ENCODE measurements at regions not wholly inside any gene's neighbourhood (a gene's known extent, or its start where the extent isn't known, plus 50 kb on each side); places are given as distances from the start of the nearest gene placed in this dataset.
"Not testable (repeated sequence)": the region's sequence is repeated elsewhere in the genome, so short reads cannot be mapped to it uniquely, and the experiment has no call there.

GRCh38 chr3:66838704-66839103 lies 159.4 kb upstream of the KBTBD8 start:
- no peak for DNase-seq (ENCODE audit: low read depth in 2 of 2, low spot score in 1 of 2)

GRCh38 chr3:66839508-66839907 lies 158.6 kb upstream of the KBTBD8 start:
- no peak for DNase-seq (ENCODE audit: low read depth in 2 of 2, low spot score in 1 of 2)

- DNase-seq (ENCODE audit: low read depth in 2 of 2, low spot score in 1 of 2) = not testable (repeated sequence)
Measured at GRCh38 chr3:66842761-66843464, 155.2 kb upstream of the KBTBD8 start.

- no peak for DNase-seq (ENCODE audit: low read depth in 2 of 2, low spot score in 1 of 2)
Measured at GRCh38 chr3:66851894-66852613, 146.1 kb upstream of the KBTBD8 start.

GRCh38 chr3:66854601-66855151 lies 143.4 kb upstream of the KBTBD8 start:
- DNase-seq (ENCODE audit: low read depth in 2 of 2, low spot score in 1 of 2) = no peak

- DNase-seq (ENCODE audit: low read depth in 2 of 2, low spot score in 1 of 2) = no peak
Measured at GRCh38 chr3:66856533-66856932, 141.6 kb upstream of the KBTBD8 start.

- DNase-seq (ENCODE audit: low read depth in 2 of 2, low spot score in 1 of 2) = no peak
Measured at GRCh38 chr3:66858656-66859381, 139.3 kb upstream of the KBTBD8 start.

GRCh38 chr3:66860771-66861170 lies 137.3 kb upstream of the KBTBD8 start:
- DNase-seq (ENCODE audit: low read depth in 2 of 2, low spot score in 1 of 2) = no peak

- no peak for DNase-seq (ENCODE audit: low read depth in 2 of 2, low spot score in 1 of 2)
Measured at GRCh38 chr3:66863205-66864111, 134.6 kb upstream of the KBTBD8 start.

- DNase-seq (ENCODE audit: low read depth in 2 of 2, low spot score in 1 of 2) = no peak
Measured at GRCh38 chr3:66884659-66885058, 113.4 kb upstream of the KBTBD8 start.

GRCh38 chr3:66885326-66886000 lies 112.6 kb upstream of the KBTBD8 start:
- DNase-seq (ENCODE audit: low read depth in 2 of 2, low spot score in 1 of 2) = no peak

- no peak for DNase-seq (ENCODE audit: low read depth in 2 of 2, low spot score in 1 of 2)
Measured at GRCh38 chr3:66889750-66890494, 108.2 kb upstream of the KBTBD8 start.

GRCh38 chr3:66898155-66898554 lies 100.0 kb upstream of the KBTBD8 start:
- DNase-seq (ENCODE audit: low read depth in 2 of 2, low spot score in 1 of 2) = no peak

- no peak for DNase-seq (ENCODE audit: low read depth in 2 of 2, low spot score in 1 of 2)
Measured at GRCh38 chr3:66904336-66904735, 93.8 kb upstream of the KBTBD8 start.

- DNase-seq (ENCODE audit: low read depth in 2 of 2, low spot score in 1 of 2) = no peak
Measured at GRCh38 chr3:66904831-66905493, 93.1 kb upstream of the KBTBD8 start.

GRCh38 chr3:66907136-66907535 lies 91.0 kb upstream of the KBTBD8 start:
- DNase-seq (ENCODE audit: low read depth in 2 of 2, low spot score in 1 of 2) = no peak

- no peak for DNase-seq (ENCODE audit: low read depth in 2 of 2, low spot score in 1 of 2)
Measured at GRCh38 chr3:66910266-66911055, 87.6 kb upstream of the KBTBD8 start.

- DNase-seq (ENCODE audit: low read depth in 2 of 2, low spot score in 1 of 2) = no peak
Measured at GRCh38 chr3:66912306-66912705, 85.8 kb upstream of the KBTBD8 start.
